Epithelial cell of proximal tubule (primary cell): ENCODE measurements at regions not wholly inside any gene's neighbourhood (a gene's known extent, or its start where the extent isn't known, plus 50 kb on each side); places are given as distances from the start of the nearest gene placed in this dataset.

Experiments used
- DNase-seq: peaks from one replicate; pipeline ENCODE4 v3.0.0-alpha.2; 2011; ENCODE audit warnings: low read depth
- H3K4me3 ChIP-seq: 2 replicates; pipeline ENCODE4 v1.5.1; 2011; ENCODE audit warnings: low read depth, mild to moderate bottlenecking, low read length
- TF ChIP-seq, protein P1 (sequence below): conservative IDR thresholded peaks from 2 replicates; pipeline ENCODE4 v1.5.1; 2012; ENCODE audit warnings: low read depth, mild to moderate bottlenecking, low read length

DNA sequence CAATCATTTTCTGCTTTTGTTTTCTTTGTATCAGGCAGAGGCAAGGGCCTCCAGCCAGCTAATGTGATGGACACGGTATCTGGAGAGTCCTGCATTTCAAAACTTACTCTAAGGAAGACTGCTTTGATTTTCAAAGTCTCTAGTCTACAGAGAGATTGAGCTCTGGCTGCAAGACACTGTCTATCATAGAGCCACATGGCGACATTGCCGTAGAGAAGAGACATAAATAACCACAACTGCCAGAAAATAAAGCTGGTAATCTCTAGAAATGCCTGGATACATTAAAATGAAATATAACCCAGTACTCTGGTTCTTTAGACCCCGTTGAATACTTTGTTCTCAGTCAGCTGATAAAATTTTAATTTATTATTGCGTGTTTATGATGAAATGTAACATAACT, 90.8 kb downstream of the OTUD1 start:
- no peak for DNase-seq
- TF ChIP-seq, protein P1, sequence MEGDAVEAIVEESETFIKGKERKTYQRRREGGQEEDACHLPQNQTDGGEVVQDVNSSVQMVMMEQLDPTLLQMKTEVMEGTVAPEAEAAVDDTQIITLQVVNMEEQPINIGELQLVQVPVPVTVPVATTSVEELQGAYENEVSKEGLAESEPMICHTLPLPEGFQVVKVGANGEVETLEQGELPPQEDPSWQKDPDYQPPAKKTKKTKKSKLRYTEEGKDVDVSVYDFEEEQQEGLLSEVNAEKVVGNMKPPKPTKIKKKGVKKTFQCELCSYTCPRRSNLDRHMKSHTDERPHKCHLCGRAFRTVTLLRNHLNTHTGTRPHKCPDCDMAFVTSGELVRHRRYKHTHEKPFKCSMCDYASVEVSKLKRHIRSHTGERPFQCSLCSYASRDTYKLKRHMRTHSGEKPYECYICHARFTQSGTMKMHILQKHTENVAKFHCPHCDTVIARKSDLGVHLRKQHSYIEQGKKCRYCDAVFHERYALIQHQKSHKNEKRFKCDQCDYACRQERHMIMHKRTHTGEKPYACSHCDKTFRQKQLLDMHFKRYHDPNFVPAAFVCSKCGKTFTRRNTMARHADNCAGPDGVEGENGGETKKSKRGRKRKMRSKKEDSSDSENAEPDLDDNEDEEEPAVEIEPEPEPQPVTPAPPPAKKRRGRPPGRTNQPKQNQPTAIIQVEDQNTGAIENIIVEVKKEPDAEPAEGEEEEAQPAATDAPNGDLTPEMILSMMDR = no peak
- H3K4me3 ChIP-seq = no peak overlapping the region

DNA sequence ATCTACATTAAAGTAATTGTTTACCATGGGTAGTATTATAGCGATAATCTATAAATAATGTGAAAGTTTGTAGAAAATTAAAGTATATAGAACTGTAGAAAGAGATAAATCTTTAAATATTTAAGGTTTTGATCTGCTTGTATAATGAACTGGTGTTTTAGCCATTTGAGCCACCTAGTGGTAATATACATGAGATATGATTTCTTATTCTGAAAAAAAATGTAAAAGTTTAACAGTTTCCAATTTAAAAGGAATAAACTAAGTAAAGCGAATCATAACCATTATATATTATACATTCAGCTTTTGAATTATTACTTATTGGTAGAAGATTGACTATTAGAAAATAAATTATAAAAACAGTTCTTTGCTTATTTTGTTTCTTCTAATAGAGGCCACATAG, 91.2 kb downstream of the OTUD1 start:
- TF ChIP-seq, protein P1 = peak; percentile 27
- no peak overlapping the region for H3K4me3 ChIP-seq
- DNase-seq = no peak

GRCh38 chr10:23533212-23533611, 94.3 kb downstream of the OTUD1 start:
- TF ChIP-seq, protein P1 = no peak
- H3K4me3 ChIP-seq = no peak overlapping the region
- no peak for DNase-seq

DNA sequence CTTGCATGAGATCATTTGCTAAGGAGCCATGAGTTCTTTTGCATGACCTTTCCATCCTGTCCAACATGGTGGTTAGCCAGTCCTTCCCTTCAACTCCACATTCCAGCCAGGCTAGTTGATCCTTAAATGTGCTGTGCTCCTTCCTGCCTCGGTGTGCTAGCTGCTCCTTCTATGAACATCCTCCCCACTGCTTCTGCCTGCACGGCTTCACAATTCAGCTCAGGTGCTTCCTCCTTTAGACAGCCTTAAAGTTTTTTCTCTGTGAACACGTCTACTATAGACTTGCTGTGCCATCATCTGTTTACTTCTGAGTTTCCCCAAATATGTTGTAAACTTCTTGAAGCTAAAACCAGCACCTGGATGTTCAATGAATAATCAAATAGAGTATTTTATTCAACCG, 95.5 kb downstream of the OTUD1 start:
- TF ChIP-seq, protein P1 = no peak
- no peak for DNase-seq

GRCh38 chr10:23534761-23535160, 95.9 kb downstream of the OTUD1 start:
- no peak overlapping the region for H3K4me3 ChIP-seq
- DNase-seq = no peak
- TF ChIP-seq, protein P1 = no peak

More for the DNA sequence above, 95.5 kb downstream of the OTUD1 start:
- H3K4me3 ChIP-seq = no peak overlapping the region

DNA sequence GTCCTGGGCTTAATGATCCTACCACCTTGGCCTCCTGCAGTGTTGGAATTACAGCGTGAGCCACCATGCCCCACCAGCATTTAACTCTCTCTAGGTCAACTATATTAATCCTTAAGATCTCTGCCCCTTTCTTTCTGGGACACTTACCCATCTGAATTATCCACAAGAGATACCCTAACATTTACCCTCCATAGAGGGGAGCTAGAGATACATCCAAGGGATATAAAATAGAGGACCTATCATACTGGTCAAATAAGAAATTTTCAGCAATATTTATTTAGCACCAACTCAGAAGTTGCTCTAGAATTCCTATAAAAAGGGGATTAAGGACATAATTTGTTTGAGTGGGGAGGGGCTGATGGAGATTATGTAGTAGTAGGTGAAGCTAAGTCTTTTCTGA, 96.5 kb downstream of the OTUD1 start:
- DNase-seq = no peak
- TF ChIP-seq, protein P1 = peak; percentile 64
- H3K4me3 ChIP-seq = no peak overlapping the region

GRCh38 chr10:23538968-23539367, 100.1 kb downstream of the OTUD1 start:
- TF ChIP-seq, protein P1 = no peak
- DNase-seq = no peak
- H3K4me3 ChIP-seq = no peak overlapping the region
